SK-N-SH (cell line): ENCODE measurements at regions not wholly inside any gene's neighbourhood (a gene's known extent, or its start where the extent isn't known, plus 50 kb on each side); places are given as distances from the start of the nearest gene placed in this dataset.

ENCODE experiments used
- CTCF ChIA-PET: fragments of 300-600, 350-600 bp; formaldehyde crosslinking; extraction: SDS; loops from one replicate; lab custom pipeline; 2021; lab: Yijun Ruan, JAX
- POLR2A ChIA-PET: fragments of 350-600 bp; sonication (Branson Sonifier 250); formaldehyde crosslinking; extraction: SDS; loops from one replicate; lab custom pipeline; 2020; ENCODE audit warnings: antibody characterized with exemption, inconsistent platforms; lab: Yijun Ruan, JAX
- DNase-seq: peaks from one replicate; pipeline ENCODE4 v3.0.0; 2012
- H2AFZ ChIP-seq: fragments of 200-600 bp; sonication (generic); 2 replicates; pipeline ENCODE4 v1.8.1; 2016; ENCODE audit warnings: antibody characterized with exemption, mild to moderate bottlenecking, low read depth
- H3F3A ChIP-seq: fragments of 200-600 bp; sonication (generic); replicated peaks from 2 replicates; pipeline ENCODE3; 2016; ENCODE audit warnings: antibody characterized with exemption, mild to moderate bottlenecking; ENCODE audit not compliant: insufficient read depth
- H3K27ac ChIP-seq, 2 experiments: fragments of 200-500 bp in 1 of 2; fragments of 200-600 bp in 1 of 2; sonication (Bioruptor generic) in 1 of 2; sonication (generic), shearing (Covaris generic) in 1 of 2; 2 replicates each; pipeline versions ENCODE4 v1.5.1 to v1.6.1; 2014 to 2016; ENCODE audit warnings: low read depth in 2 of 2, inconsistent platforms in 1 of 2, low read length in 1 of 2, mild to moderate bottlenecking in 1 of 2, mixed read lengths in 1 of 2
- H3K27me3 ChIP-seq: fragments of 200-600 bp; sonication (generic), shearing (Covaris generic); 2 replicates; pipeline ENCODE4 v1.6.1; 2016; ENCODE audit warnings: mixed run types; ENCODE audit not compliant: insufficient read depth
- H3K36me3 ChIP-seq, 2 experiments: fragments of 200-500 bp in 1 of 2; fragments of 200-600 bp in 1 of 2; sonication (Bioruptor generic) in 1 of 2; sonication (generic) in 1 of 2; replicated peaks in 1 of 2; 2 replicates each; pipeline versions ENCODE3 to v1.5.1; 2014 to 2016; ENCODE audit warnings: low read length in 1 of 2, mild to moderate bottlenecking in 1 of 2; ENCODE audit not compliant: insufficient read depth in 2 of 2, control insufficient read depth in 1 of 2
- H3K4me1 ChIP-seq, 2 experiments: fragments of 200-500 bp in 1 of 2; fragments of 200-600 bp in 1 of 2; sonication (Bioruptor generic) in 1 of 2; sonication (generic), shearing (Covaris generic) in 1 of 2; 2 replicates each; pipeline versions ENCODE4 v1.5.1 to v1.6.1; 2014 to 2016; ENCODE audit warnings: low read depth in 1 of 2, low read length in 1 of 2, mixed run types in 1 of 2; ENCODE audit not compliant: insufficient read depth in 2 of 2, control insufficient read depth in 1 of 2
- H3K4me2 ChIP-seq: fragments of 200-600 bp; sonication (generic), shearing (Covaris generic); 2 replicates; pipeline ENCODE4 v1.6.1; 2017; ENCODE audit warnings: mixed run types
- H3K4me3 ChIP-seq, 2 experiments: fragments of 200-500 bp in 1 of 2; fragments of 200-600 bp in 1 of 2; sonication (Bioruptor generic) in 1 of 2; sonication (generic), shearing (Covaris generic) in 1 of 2; 2 replicates each; pipeline versions ENCODE4 v1.5.1 to v1.8.1; 2014 to 2016; ENCODE audit warnings: low read depth in 2 of 2, inconsistent platforms in 1 of 2, low read length in 1 of 2, mild to moderate bottlenecking in 1 of 2, mixed read lengths in 1 of 2, moderate library complexity in 1 of 2
- H3K79me2 ChIP-seq: fragments of 200-600 bp; sonication (generic); 2 replicates; pipeline ENCODE4 v1.8.1; 2017; ENCODE audit warnings: mild to moderate bottlenecking; ENCODE audit not compliant: insufficient read depth
- H3K9ac ChIP-seq: fragments of 200-600 bp; sonication (generic); 2 replicates; pipeline ENCODE4 v1.6.1; 2017; ENCODE audit warnings: mixed run types
- H3K9me2 ChIP-seq: fragments of 200-600 bp; sonication (generic); 2 replicates; pipeline ENCODE4 v1.6.1; 2017; ENCODE audit warnings: mixed run types
- H3K9me3 ChIP-seq: fragments of 200-600 bp; sonication (generic); 2 replicates; pipeline ENCODE4 v1.6.1; 2017; ENCODE audit warnings: mixed run types, mild to moderate bottlenecking, moderate library complexity
- H4K20me1 ChIP-seq: fragments of 200-600 bp; sonication (generic); 2 replicates; pipeline ENCODE4 v1.6.1; 2017; ENCODE audit warnings: mild to moderate bottlenecking, mixed run types; ENCODE audit not compliant: insufficient read depth
- CHD2 ChIP-seq: fragments of 150-350 bp; IDR thresholded peaks from 2 replicates; pipeline ENCODE4 v1.6.1; 2018; ENCODE audit warnings: low read length; ENCODE audit not compliant: partially characterized antibody
- FOSL2 ChIP-seq: IDR thresholded peaks from 2 replicates; pipeline ENCODE4 v1.4.0; 2012; ENCODE audit warnings: low read depth, mild to moderate bottlenecking, moderate library complexity, borderline replicate concordance
- FOXJ3 ChIP-seq: sonication (generic); formaldehyde crosslinking; IDR thresholded peaks from 2 replicates; pipeline ENCODE4 v1.5.1; 2020; ENCODE audit warnings: mild to moderate bottlenecking, missing genetic modification reagents
- MEF2A ChIP-seq: IDR thresholded peaks from 2 replicates; pipeline ENCODE4 v1.4.0; 2012; ENCODE audit warnings: low read depth, borderline replicate concordance
- RCOR1 ChIP-seq: fragments of 150-350 bp; IDR thresholded peaks from 2 replicates; pipeline ENCODE4 v1.6.1; 2017; ENCODE audit warnings: antibody characterized with exemption, low read length
- RXRA ChIP-seq: IDR thresholded peaks from 2 replicates; pipeline ENCODE4 v1.4.0; 2012; ENCODE audit warnings: low read depth, mild to moderate bottlenecking, borderline replicate concordance
- SIN3A ChIP-seq: IDR thresholded peaks from 2 replicates; pipeline ENCODE4 v1.6.1; 2012; ENCODE audit warnings: low read depth, mild to moderate bottlenecking, low read length, moderate library complexity, borderline replicate concordance
- TCF12 ChIP-seq: IDR thresholded peaks from 2 replicates; pipeline ENCODE4 v1.4.0; 2012
- TEAD4 ChIP-seq: IDR thresholded peaks from 2 replicates; pipeline ENCODE4 v1.4.0; 2012; ENCODE audit warnings: mild to moderate bottlenecking, borderline replicate concordance; ENCODE audit not compliant: insufficient read depth
- YY1 ChIP-seq: IDR thresholded peaks from 2 replicates; pipeline ENCODE4 v1.4.0; 2012; ENCODE audit warnings: low read depth, mild to moderate bottlenecking
- WGBS: methylation state at CpG from one replicate; pipeline ENCODE4 v1.1.6; 2017; ENCODE audit warnings: low lambda C conversion rate; 5-methylcytosine and 5-hydroxymethylcytosine counted together
- TF ChIP-seq, protein P1 (sequence below): fragments of 150-350 bp; IDR thresholded peaks from 2 replicates; pipeline ENCODE4 v1.6.1; 2017; ENCODE audit warnings: antibody characterized with exemption, low read length, low read depth, borderline replicate concordance
- TF ChIP-seq, protein P2 (sequence below): fragments of 150-350 bp; IDR thresholded peaks from 2 replicates; pipeline ENCODE4 v1.6.1; 2016; ENCODE audit warnings: mild to moderate bottlenecking, low read depth, low read length
- TF ChIP-seq, protein P3 (sequence below): IDR thresholded peaks from 2 replicates; pipeline ENCODE4 v1.6.1; 2012; ENCODE audit warnings: mild to moderate bottlenecking, low read depth, low read length, moderate library complexity

DNA sequence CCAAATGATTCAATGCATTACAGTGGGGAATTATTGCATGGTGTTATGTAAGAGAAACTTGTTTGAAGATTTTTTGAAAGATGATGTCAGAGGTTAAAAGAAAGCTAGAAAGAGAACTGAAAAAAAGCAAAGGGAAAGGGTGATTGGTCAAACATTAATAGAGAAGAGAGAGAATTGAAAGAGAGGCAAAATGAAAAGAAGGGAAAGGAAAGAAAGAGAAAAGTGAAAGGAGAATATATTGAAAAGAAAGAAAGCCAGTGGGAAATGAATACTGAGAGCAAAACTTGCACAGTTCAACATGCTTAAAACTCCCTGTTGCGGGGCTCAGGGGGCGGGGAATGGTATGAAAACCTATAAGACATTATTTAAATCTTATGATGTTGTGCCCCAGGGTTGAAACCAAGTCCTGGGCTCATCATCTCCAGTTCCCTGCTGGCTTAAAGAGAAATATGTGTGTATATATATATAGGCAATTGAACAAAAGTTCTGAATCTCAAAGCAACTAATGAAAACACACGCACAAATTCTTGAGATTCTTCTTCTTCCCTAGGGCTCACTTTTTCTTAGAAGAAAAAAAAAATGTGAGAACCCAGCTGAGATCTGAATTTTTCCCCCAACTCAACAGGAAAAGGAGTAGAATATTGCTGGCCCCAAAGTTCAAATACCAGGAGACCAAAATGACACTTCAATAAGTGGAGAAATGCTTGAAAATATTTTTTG, 2045.9 kb upstream of the CELF4 start (continued):
- no peak for TF ChIP-seq FOXJ3 (CRISPR knock-in tag)
- no peak for TF ChIP-seq TCF12
- TF ChIP-seq, protein P1, sequence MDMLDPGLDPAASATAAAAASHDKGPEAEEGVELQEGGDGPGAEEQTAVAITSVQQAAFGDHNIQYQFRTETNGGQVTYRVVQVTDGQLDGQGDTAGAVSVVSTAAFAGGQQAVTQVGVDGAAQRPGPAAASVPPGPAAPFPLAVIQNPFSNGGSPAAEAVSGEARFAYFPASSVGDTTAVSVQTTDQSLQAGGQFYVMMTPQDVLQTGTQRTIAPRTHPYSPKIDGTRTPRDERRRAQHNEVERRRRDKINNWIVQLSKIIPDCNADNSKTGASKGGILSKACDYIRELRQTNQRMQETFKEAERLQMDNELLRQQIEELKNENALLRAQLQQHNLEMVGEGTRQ, result no peak
- TF ChIP-seq RXRA, result no peak
- no peak for TF ChIP-seq FOSL2
- no peak for TF ChIP-seq YY1
- TF ChIP-seq SIN3A, result no peak
- TF ChIP-seq RCOR1, result no peak

DNA sequence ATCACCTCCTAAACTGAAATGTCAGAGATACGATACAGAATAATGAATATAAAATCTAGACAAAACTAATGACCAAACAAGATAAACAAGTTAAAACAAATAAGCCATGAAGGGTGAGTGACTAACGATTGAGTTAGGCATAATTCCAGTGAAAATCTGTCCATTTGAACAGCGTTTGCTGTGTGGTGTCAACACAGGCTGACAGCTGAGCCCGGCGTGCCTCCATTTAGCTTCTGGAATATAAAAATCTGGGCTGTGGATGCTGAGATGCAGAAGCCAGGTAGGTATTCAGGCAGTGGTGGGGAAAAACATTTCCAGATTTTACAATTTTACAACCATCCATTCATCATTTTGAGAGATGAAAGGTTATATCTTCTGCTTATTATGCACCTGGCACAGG, 2041.4 kb upstream of the CELF4 start:
- Histone ChIP-seq H3K4me3 (no peak overlapping the region), H3K9ac (no peak overlapping the region), H4K20me1 (no peaks in the 10 kb centered on the region), H3K4me2 (no peak overlapping the region), H3K27me3 (no peaks in the 10 kb centered on the region), H3F3A (no peaks in the 10 kb centered on the region), H3K79me2 (no peaks in the 10 kb centered on the region), H3K4me1 (peaks cover 0 to 3% of the 10 kb centered on the region in 2 experiments; a peak in 1 of 4 replicates), H3K9me3 (no peaks in the 10 kb centered on the region), H2AFZ (no peak overlapping the region), H3K27ac (no peak overlapping the region), H3K36me3 (no peaks in the 10 kb centered on the region), H3K9me2 (no peaks in the 10 kb centered on the region)
- TF ChIP-seq, protein P1, result no peak
- CTCF ChIA-PET, result no interaction called here
- POLR2A ChIA-PET, result no interaction called here
- WGBS, result 49% methylated on average over 4 of the region's 5 CpGs
- no peak for DNase-seq

DNA sequence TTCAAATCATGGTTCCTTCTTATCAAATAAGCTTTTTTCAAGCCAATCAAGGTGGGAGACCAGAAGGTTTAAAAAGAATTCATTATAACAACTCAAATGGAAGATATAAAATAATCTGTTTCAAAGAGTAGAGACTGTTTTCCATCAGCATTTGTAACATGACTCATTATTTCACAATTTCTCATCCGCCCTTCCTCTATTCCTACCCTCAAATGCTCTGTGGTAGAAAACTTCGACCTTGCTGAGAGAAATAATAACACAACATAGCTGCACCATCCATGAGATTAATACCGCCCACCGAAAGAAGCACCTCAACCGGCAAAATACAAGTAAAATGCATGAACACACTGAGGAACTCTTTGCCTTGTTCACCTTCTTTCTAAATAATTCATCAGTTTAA, 2039.2 kb upstream of the CELF4 start:
- Histone ChIP-seq H2AFZ (no peak overlapping the region), H4K20me1 (no peaks in the 10 kb centered on the region), H3K27ac (no peak overlapping the region), H3K27me3 (no peaks in the 10 kb centered on the region), H3F3A (no peaks in the 10 kb centered on the region), H3K4me1 (peaks cover 0 to 5% of the 10 kb centered on the region in 2 experiments; a peak in 1 of 4 replicates), H3K9ac (no peak overlapping the region), H3K4me3 (no peak overlapping the region), H3K9me2 (no peaks in the 10 kb centered on the region), H3K9me3 (no peaks in the 10 kb centered on the region), H3K36me3 (no peaks in the 10 kb centered on the region), H3K79me2 (no peaks in the 10 kb centered on the region), H3K4me2 (no peak overlapping the region)
- CTCF ChIA-PET, result no interaction called here
- 72% methylated on average over 5 of the region's 5 CpGs for WGBS
- DNase-seq, result no peak
- POLR2A ChIA-PET, result no interaction called here
- TF ChIP-seq TEAD4, result no peak
- TF ChIP-seq CHD2, result no peak
- no peak for TF ChIP-seq MEF2A
- TF ChIP-seq, protein P2, sequence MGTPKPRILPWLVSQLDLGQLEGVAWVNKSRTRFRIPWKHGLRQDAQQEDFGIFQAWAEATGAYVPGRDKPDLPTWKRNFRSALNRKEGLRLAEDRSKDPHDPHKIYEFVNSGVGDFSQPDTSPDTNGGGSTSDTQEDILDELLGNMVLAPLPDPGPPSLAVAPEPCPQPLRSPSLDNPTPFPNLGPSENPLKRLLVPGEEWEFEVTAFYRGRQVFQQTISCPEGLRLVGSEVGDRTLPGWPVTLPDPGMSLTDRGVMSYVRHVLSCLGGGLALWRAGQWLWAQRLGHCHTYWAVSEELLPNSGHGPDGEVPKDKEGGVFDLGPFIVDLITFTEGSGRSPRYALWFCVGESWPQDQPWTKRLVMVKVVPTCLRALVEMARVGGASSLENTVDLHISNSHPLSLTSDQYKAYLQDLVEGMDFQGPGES, result no peak
- TF ChIP-seq SIN3A, result no peak
- TF ChIP-seq, protein P3, sequence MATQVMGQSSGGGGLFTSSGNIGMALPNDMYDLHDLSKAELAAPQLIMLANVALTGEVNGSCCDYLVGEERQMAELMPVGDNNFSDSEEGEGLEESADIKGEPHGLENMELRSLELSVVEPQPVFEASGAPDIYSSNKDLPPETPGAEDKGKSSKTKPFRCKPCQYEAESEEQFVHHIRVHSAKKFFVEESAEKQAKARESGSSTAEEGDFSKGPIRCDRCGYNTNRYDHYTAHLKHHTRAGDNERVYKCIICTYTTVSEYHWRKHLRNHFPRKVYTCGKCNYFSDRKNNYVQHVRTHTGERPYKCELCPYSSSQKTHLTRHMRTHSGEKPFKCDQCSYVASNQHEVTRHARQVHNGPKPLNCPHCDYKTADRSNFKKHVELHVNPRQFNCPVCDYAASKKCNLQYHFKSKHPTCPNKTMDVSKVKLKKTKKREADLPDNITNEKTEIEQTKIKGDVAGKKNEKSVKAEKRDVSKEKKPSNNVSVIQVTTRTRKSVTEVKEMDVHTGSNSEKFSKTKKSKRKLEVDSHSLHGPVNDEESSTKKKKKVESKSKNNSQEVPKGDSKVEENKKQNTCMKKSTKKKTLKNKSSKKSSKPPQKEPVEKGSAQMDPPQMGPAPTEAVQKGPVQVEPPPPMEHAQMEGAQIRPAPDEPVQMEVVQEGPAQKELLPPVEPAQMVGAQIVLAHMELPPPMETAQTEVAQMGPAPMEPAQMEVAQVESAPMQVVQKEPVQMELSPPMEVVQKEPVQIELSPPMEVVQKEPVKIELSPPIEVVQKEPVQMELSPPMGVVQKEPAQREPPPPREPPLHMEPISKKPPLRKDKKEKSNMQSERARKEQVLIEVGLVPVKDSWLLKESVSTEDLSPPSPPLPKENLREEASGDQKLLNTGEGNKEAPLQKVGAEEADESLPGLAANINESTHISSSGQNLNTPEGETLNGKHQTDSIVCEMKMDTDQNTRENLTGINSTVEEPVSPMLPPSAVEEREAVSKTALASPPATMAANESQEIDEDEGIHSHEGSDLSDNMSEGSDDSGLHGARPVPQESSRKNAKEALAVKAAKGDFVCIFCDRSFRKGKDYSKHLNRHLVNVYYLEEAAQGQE, result no peak
